ENCODE measurements at regions not wholly inside any gene's neighbourhood (a gene's known extent, or its start where the extent isn't known, plus 50 kb on each side); places are given as distances from the start of the nearest gene placed in this dataset.
A peak's percentile ranks its signal among the peaks of the same experiment; 100 is the strongest.
"Not testable (repeated sequence)": the region's sequence is repeated elsewhere in the genome, so short reads cannot be mapped to it uniquely, and the experiment has no call there.

DNA sequence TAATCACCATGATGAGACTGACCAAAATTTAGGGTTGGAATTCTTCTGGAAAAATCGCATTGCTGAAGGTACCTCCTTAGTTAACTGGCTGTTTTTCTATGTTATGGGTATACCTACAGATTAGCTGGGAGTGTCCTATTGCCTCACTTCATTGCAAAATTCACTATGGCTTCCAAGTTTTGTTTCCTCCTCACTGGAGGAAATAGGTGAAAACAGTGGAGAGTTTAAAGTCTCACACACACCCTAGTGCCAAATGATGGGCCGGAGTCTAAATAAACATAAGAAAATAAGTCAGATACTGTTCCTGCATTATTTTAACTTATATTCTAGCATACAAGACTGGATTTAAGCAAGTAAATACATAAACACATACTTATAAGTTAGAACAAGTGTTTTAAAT lies 98.2 kb downstream of the AHR start:
- no peak for DNase-seq

DNA sequence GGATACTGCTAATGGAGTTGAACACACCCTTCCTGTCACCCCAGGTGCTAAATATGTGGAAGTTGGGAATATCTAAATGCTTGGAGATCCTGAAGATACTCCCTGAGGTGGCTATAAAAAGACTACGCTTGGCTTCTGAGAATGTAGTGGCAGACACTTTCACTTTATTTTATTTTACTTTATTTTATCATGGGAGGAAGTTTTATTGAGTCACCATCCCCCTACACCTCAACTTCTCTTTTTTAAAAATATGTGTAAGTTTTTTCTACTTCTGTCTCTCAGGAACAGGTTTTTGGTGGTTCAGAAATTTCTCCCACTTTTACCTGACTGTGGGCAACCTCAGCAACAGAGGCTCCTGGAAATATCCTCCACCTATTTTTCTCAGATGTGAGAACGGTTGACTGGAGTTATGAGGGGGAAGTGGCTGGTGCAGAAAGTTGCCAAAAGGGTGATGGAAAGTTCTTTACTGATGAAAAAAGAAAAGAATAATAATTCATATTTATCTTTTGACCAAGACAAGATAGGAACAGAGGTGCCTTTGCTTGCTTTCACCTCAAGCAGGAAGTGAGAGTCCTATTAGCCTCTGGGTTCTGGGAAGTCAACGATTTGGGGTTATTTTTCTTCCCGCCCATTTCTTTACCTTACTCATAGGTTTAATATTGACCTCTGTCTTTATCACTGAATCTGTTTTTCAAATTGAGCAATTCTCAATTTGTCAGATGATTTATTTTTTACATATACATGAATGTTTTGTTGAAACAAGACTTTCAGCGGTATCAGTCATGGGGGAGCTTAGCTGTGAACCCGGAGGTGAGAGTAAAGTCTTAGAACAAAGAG lies 103.6 kb downstream of the AHR start:
- no peak for DNase-seq

- no peak for DNase-seq
Measured at GRCh38 chr7:17402628-17403278, 104.3 kb downstream of the AHR start.

DNA sequence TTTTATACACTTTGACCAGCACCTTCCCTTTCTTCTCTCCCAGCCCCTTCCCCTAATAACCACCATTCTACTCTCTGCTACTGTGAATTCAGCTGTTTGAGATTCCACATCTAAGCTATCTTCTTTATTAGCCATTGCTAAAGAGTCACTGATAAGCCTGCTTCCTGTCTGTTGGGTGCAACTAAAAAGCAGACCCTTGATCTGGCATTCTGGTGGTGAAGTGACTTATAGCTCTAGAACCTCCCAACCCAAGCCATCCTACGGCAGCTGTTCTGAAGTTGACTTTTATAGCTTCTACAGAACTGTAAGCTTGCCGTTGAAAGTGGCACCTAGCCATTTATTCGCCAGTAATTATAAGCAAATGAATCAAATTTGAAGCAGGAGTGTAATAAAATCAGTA lies 105.6 kb downstream of the AHR start:
- no peak for DNase-seq

DNA sequence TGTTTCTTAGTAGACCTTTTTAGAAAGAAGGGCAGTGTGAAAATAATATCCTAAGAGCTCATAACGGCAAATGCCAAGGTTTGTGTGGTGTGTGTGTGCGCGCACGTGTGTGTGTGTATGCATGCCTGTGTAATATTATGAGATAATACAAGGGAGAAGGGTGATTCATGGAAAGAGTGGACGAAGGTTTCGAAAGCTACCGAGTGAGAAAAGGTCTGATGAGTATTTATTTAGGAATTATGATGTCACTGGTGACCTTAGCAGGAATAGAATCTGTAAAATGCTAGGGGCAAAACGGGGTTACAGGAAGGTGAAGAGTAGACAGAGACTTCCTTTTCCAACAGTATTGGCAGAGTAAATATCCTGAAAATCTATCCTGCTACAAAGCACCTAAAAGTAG lies 107.3 kb downstream of the AHR start:
- DNase-seq: no peak

DNA sequence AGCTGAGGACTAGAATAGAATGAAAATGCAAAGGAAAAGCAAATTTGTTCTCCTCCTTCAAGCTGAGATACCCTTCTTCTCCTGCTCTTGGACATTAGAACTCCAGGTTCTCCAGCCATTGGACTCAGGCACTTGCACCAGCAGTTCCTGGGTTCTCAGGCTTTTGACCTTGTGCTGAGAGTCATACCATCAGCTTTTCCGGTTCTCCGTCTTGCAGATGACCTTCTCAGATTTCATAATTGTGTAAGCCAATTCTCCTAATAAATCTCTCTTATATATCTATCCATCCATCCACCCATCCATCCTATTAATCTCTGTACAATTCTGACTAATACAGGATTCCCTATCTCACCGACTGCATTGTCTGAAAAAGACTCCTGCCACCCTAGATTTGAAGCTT lies 108.3 kb downstream of the AHR start:
- no peak for DNase-seq

- no peak for DNase-seq
Measured at GRCh38 chr7:17407229-17407628, 108.8 kb downstream of the AHR start.

GRCh38 chr7:17408245-17408903 lies 109.9 kb downstream of the AHR start:
- peak; percentile 66 for DNase-seq

GRCh38 chr7:17408904-17409290 lies 110.4 kb downstream of the AHR start:
- DNase-seq: no peak

GRCh38 chr7:17411922-17412321 lies 113.5 kb downstream of the AHR start:
- no peak for DNase-seq

DNA sequence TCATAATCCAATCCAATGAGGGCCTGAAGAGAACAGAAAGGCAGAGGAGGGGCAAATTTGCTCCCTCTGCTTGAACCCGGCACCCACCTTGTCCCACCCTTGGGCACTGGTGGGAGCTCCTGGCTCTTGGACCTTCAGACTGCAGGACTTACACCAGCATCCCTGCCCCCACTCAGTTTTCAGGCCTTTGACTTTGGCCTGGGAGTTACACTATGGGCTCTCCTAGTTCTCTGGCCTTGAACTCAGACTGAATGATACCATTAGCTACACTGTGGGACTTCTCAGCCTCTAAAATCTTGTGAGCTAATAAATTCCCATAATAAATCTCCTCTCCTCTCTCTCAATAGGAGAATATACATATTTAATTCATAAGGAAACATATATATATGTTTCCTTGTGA lies 114.4 kb downstream of the AHR start:
- DNase-seq: no peak

DNA sequence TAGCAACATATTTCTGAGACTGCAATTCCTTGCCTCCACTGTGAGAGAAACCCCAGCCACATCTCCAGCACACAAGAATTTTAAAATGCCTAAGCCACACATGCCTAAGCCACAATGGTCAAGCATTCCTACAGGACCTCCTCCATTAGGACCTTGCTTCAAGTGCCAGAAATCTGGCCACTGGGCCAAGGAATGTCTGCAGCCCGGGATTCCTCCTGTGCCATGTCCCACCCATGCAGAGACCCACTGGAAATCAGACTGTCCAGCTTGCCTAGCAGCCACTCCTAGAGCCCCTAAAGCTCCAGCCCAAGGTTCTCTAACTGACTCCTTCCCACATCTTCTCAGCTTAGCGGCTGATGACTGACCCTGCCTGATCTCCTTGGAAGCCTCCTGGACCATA lies 117.5 kb downstream of the AHR start:
- no peak for DNase-seq

DNA sequence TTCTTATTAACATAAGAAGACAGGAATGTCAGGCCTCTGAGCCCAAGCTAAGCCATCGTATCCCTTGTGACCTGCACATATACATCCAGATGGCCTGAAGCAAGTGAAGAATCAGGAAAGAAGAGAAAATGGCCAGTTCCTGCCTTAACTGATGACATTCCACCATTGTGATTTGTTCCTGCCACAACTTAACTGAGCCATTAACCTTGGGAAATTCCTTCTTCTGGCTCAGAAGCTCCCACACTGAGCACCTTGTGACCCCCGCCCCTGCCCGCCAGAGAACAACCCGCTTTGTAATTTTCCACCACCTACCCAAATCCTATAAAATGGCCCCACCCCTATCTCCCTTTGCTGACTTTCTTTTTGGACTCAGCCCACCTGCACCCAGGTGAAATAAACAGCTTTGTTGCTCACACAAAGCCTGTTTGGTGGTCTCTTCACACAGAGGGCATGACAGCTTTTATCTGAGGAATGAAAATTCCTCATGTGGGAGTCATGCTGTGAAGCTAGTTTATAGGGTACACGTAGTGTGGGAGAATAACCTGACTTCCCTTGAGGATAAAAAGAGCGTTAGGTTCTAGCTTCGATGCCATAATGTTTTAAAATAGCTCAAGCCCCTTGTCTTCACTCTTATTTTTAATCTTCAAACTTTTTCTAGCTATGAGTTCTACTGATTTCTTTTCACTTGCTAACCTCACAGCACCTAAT lies 122.0 kb downstream of the AHR start:
- not testable (repeated sequence) for DNase-seq

DNA sequence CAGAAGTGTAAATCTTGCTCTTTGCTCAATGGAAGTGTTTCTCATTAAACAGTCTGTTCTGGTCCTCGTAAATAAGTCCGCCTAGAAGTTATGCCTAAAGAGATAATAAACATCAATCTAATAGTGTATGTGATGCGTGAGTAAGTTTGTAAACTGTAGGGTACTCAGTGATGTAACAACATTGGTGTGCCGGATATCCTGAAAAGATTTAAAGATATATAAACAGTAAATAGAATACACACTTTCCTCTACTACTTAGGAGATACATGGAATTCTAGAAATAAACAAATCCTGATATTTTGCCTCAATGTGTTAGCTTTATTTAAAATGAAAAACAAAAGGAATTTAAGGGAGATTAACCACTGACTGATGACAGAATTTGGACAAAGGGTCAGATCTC lies 123.5 kb downstream of the AHR start:
- no peak for DNase-seq

DNA sequence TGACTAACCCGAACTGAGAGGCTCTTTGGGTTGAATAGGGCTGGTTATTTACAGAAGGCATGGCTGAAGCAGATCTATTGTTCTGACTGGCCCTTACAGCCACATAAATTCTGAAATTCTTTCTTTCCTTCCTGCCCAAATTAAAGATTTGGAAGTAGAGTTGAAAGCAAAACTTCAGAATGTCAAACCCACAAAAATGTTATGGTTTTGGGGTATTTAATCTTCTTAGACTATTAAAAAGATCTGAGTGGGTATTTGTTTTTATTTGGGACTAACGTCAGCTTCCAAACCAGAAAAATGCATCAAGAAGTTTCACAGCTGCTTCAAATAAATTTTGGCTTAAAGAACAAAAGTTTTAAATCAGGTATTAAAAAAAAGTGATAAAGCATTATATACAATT lies 124.5 kb downstream of the AHR start:
- DNase-seq: no peak

DNA sequence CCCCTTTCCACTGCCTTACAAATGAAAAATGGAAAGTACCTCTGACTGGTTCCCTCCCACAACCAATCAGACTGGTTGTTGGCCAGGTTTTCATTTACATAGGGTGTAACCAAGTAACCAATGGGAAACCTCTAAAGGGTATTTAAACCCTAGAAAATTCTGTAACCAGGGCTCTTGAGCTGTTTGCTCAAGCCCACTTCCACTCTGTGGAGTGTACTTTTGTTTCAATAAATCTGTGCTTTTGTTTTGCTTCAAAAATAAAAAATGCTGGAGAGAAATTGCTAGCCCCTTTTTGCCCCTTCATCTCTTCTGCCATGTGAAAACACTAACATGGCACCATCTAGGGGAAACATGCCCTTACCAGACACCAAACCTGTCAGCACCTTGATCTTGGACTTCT lies 129.5 kb downstream of the AHR start:
- DNase-seq: no peak

GRCh38 chr7:17429579-17429978 lies 131.1 kb downstream of the AHR start:
- DNase-seq: no peak

DNA sequence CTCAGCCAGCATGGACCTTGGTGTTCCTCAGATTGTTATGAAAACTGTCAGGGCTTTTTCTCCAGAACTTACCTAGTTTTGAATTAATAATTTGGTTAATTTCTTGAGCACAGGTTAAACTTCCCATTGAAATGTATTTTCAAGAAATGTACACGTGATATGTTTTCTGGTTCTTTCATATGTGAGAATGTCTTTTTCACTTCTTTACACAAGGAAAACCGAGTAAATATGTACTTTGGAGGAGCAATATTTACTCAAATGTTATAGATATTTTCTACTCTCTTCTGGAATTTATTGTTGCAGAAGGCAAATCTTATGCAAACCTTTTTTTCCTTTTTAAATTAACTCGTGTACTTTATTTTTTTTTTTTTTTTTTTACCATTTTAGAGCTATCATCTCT lies 134.3 kb downstream of the AHR start:
- no peak for DNase-seq

- no peak for DNase-seq
Measured at GRCh38 chr7:17434191-17434590, 135.7 kb downstream of the AHR start.

DNA sequence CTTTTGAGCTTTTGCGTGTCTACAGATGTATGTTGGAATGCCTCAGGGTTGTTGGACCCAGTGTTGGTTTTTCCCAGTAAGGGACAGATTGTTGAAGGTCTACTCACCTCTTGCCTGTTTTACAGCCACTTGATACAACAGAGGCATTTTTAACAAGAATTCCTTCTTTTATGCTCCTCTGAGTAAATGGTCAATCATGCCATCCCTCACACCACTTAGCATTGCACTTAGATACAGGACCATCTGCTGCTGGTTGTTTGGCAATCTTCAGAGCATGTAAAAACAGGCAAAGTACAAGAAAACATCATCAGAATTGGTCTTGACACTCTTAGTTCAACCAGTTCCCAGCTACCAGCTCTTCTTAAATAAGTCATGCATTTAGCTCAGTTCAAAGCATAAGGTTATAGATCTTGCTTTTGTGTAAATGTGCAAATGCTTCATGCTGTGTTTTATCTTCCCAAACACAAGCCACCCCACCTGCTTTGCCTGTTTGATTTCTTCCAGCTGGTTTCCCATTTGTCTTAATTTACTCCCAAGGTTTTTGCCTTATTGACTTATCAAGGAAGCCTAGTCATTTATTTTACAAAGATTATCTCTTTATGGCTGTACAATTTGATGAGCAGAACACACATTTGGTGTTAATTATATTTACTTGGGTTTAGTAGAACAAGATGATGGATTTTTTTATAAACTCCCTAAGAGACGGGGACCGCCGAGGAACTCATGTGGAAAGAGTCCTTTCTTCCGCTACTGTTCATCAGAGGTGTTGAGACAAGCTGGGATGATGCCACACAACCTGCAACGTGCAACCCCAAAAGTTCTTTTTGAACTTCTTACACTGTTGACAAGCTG lies 136.6 kb downstream of the AHR start:
- DNase-seq: no peak

DNA sequence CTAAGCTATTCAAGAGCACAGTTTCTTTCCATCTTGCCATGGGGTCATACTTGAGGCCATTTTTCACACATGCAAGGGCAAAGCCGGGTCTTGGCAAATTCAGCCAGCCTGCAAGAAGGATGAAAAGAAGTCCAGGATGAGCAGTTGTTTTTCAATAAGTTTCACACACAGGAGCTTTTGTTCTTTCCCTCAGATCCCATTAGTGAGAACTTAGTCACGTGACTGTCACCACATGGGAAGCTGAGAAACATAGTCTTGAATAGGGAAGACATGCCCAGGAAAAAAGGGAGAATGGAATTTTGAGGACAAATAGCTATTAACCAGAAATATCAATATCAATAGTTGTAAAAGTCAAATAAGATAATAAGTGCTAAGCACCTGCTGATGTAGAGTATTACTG lies 137.7 kb downstream of the AHR start:
- no peak for DNase-seq

- DNase-seq: no peak
Measured at GRCh38 chr7:17437586-17437985, 139.1 kb downstream of the AHR start.
